ENCODE measurements at regions not wholly inside any gene's neighbourhood (a gene's known extent, or its start where the extent isn't known, plus 50 kb on each side); places are given as distances from the start of the nearest gene placed in this dataset.

- TF ChIP-seq POLR2A (IDR thresholded peaks at IDR 0.05) (no peak), CTCF (IDR thresholded peaks at IDR 0.05) (no peak), EP300 (IDR thresholded peaks at IDR 0.05) (no peak)
Observed at GRCh38 chr14:23887536-23887935, 66.0 kb upstream of the DHRS4 start.
